Thymus (tissue), 11 donors: ENCODE measurements at regions not wholly inside any gene's neighbourhood (a gene's known extent, or its start where the extent isn't known, plus 50 kb on each side); places are given as distances from the start of the nearest gene placed in this dataset.
"Not testable (repeated sequence)": the region's sequence is repeated elsewhere in the genome, so short reads cannot be mapped to it uniquely, and the experiment has no call there.

Experiments used
- DNase-seq, 9 donors: peaks; one replicate each; pipeline ENCODE4 v3.0.0-alpha.2; 2013; ENCODE audit warnings: low spot score in 9 of 9, low read depth in 6 of 9, missing footprints in 1 of 9
- H3K27ac ChIP-seq, 2 donors: one replicate each; pipeline ENCODE4 v1.5.1; 2013; ENCODE audit warnings: control low read depth in 1 of 2, low read depth in 1 of 2, low read length in 1 of 2, mild to moderate bottlenecking in 1 of 2, moderate library complexity in 1 of 2
- H3K27me3 ChIP-seq, 2 donors: one replicate each; pipeline ENCODE4 v1.5.1; 2013; ENCODE audit warnings: low read length in 1 of 2; ENCODE audit not compliant: control insufficient read depth in 2 of 2, insufficient read depth in 1 of 2
- H3K36me3 ChIP-seq, 2 donors: one replicate each; pipeline ENCODE4 v1.5.1; 2013; ENCODE audit warnings: low read length in 1 of 2, mild to moderate bottlenecking in 1 of 2, moderate library complexity in 1 of 2; ENCODE audit not compliant: control insufficient read depth in 2 of 2, insufficient read depth in 2 of 2
- H3K4me1 ChIP-seq, 2 donors: one replicate each; pipeline ENCODE4 v1.5.1; 2013; ENCODE audit warnings: low read length in 2 of 2; ENCODE audit not compliant: control insufficient read depth in 2 of 2, insufficient read depth in 2 of 2
- H3K4me3 ChIP-seq, 2 donors: one replicate each; pipeline ENCODE4 v1.5.1; 2013; ENCODE audit warnings: low read length in 2 of 2, control low read depth in 1 of 2, mild to moderate bottlenecking in 1 of 2
- H3K9me3 ChIP-seq, 2 donors: one replicate each; pipeline ENCODE4 v1.5.1; 2013; ENCODE audit warnings: low read length in 1 of 2, mild to moderate bottlenecking in 1 of 2; ENCODE audit not compliant: control insufficient read depth in 2 of 2, insufficient read depth in 1 of 2
- WGBS: extraction: QIAGEN DNeasy Blood & Tissue Kit; methylation state at CpG from one replicate; pipeline ENCODE4 v1.1.7; 2013; 5-methylcytosine and 5-hydroxymethylcytosine counted together
- donor health status: healthy.

DNA sequence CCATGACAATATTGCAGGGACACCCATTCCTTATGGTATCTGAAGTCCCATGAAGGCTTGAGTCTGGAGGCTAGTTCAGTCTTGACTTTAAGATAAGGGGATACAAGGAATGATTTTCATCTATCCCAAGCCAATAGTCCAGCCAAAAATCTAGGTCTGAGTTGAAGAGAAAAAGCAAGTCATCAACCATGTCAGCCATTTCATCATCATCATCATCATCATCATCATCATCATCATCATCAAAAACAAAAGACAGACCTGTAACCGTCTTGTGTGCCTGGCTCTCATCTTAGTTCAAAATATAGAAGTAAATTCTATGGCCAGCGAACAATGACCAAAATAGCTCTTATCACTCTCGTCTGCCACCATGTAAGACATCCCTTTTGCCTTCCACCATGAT, 59.5 kb upstream of the FAM90A26 start:
- not testable (repeated sequence) for DNase-seq, H3K27me3 ChIP-seq, H3K4me1 ChIP-seq, H3K36me3 ChIP-seq, H3K4me3 ChIP-seq, H3K27ac ChIP-seq, H3K9me3 ChIP-seq
- WGBS: 84% methylated on average over 3 of the region's 3 CpGs

GRCh38 chr4:9103148-9103524, 67.1 kb upstream of the FAM90A26 start:
- 50% methylated on average over 6 of the region's 6 CpGs for WGBS
- H3K9me3 ChIP-seq, H3K36me3 ChIP-seq, H3K27me3 ChIP-seq, DNase-seq, H3K4me3 ChIP-seq, H3K4me1 ChIP-seq: not testable (repeated sequence)
- peak overlapping the region in 1 of 2 donors; percentile 64 for H3K27ac ChIP-seq

DNA sequence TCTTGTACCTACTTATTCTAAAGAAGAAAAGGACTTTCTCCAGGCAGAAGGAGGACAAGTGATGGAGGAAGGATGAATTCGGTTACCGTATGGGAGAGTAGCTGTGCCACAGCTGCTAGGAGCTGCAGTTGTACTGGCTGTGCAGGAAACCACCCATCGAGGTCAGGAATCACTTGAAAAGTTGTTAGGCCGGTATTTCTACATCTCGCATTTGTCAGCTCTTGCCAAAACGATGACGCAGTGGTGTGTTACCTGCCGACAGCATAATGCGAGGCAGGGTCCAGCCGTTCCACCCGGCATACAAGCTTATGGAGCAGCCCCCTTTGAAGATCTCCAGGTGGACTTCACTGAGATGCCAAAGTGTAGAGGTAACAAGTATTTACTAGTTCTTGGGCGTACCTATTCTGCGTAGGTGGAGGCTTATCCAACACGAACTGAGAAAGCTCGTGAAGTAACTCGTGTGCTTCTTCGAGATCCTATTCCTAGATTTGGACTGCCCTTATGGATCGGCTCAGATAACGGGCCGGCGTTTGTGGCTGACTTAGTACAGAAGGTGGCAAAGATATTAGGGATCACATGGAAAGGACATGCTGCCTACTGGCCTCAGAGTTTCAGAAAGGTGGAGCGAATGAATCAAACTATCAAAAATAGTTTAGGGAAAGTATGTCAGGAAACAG, 67.6 kb upstream of the FAM90A26 start:
- DNase-seq: peak in 1 of 9 donors; percentile 3
- not testable (repeated sequence) for H3K36me3 ChIP-seq, H3K9me3 ChIP-seq, H3K4me1 ChIP-seq, H3K4me3 ChIP-seq, H3K27me3 ChIP-seq
- peak overlapping the region; percentile 19 to 64 for H3K27ac ChIP-seq
- WGBS: 93% methylated on average over 22 of the region's 22 CpGs

DNA sequence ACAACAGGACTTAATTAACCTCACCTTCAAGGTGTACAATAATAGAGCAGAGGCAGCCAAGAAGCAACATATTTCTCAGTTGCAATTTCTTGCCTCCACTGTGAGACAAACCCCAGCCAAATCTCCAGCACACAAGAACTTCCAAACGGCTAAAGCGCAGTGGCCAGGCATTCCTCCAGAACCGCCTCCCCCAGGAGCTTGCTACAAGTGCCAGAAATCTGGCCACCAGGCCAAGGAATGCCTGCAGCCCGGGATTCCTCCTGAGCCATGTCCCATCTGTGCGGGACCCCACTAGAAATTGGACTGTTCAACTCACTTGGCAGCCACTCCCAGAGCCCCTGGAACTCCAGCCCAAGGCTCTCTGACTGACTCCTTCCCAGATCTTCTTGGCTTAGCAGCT, 73.9 kb upstream of the FAM90A26 start:
- WGBS: 91% methylated on average over 5 of the region's 5 CpGs
- not testable (repeated sequence) for H3K4me1 ChIP-seq, H3K27me3 ChIP-seq

GRCh38 chr4:9078796-9079195, 91.4 kb upstream of the FAM90A26 start:
- H3K9me3 ChIP-seq, H3K4me3 ChIP-seq, H3K36me3 ChIP-seq, H3K27ac ChIP-seq, DNase-seq, H3K4me1 ChIP-seq, H3K27me3 ChIP-seq: not testable (repeated sequence)
- 95% methylated on average over 14 of the region's 15 CpGs for WGBS

More for the DNA sequence above, 73.9 kb upstream of the FAM90A26 start:
- not testable (repeated sequence) for DNase-seq, H3K4me3 ChIP-seq, H3K27ac ChIP-seq, H3K36me3 ChIP-seq, H3K9me3 ChIP-seq

DNA sequence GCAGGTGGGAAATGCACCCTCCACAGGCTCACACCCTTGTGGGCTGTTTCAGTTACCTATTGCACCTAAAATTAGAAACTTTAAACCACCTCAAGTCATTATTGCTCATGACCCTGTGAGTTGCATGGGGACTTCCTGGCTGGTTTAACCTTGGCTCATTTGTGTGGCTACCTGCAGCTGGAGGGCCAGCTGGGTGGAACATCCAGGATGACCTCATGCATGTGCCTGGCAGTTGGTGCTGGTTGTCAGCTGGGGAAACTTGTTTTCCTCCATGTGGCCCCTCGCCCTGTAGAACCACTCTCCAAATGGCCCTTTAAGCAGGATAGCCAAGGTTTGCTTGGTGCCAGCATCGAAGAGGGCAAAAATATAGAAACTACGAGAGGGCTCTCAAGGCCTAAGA, 93.2 kb upstream of the FAM90A26 start:
- H3K27ac ChIP-seq, H3K4me3 ChIP-seq, H3K4me1 ChIP-seq, DNase-seq, H3K9me3 ChIP-seq, H3K36me3 ChIP-seq, H3K27me3 ChIP-seq: not testable (repeated sequence)
- WGBS: 65% methylated on average over 3 of the region's 3 CpGs

DNA sequence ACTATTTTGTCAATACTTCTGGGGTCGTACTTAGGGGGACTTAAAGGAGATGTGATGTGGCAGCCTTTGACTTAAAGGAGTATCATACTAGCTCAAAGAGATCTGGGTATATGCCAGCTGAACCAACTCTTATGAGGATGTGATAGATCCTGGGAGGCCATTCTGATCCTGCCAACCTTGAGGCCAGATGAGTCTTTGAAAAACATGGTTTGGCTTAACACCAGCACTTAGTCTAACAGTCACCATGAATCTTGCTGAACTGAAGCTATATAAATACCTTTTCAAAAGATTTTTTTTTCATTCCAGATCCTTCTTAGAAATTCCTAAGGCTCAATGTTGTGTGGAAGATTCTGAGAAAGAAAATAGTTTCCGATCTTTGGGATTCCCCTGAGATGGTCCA, 93.7 kb upstream of the FAM90A26 start:
- not testable (repeated sequence) for DNase-seq, H3K4me3 ChIP-seq, H3K27me3 ChIP-seq, H3K9me3 ChIP-seq, H3K27ac ChIP-seq, H3K4me1 ChIP-seq, H3K36me3 ChIP-seq
- 93% methylated on average over 2 of the region's 2 CpGs for WGBS

- H3K9me3 ChIP-seq, DNase-seq, H3K4me3 ChIP-seq, H3K27me3 ChIP-seq, H3K4me1 ChIP-seq, H3K36me3 ChIP-seq: not testable (repeated sequence)
- 79% methylated on average over 6 of the region's 6 CpGs for whole genome bisulfite sequencing
- peak overlapping the region in 1 of 2 donors; percentile 55 for H3K27ac ChIP-seq
These were observed 96.8 kb upstream of the FAM90A26 start for GRCh38 chr4:9073371-9073770.

DNA sequence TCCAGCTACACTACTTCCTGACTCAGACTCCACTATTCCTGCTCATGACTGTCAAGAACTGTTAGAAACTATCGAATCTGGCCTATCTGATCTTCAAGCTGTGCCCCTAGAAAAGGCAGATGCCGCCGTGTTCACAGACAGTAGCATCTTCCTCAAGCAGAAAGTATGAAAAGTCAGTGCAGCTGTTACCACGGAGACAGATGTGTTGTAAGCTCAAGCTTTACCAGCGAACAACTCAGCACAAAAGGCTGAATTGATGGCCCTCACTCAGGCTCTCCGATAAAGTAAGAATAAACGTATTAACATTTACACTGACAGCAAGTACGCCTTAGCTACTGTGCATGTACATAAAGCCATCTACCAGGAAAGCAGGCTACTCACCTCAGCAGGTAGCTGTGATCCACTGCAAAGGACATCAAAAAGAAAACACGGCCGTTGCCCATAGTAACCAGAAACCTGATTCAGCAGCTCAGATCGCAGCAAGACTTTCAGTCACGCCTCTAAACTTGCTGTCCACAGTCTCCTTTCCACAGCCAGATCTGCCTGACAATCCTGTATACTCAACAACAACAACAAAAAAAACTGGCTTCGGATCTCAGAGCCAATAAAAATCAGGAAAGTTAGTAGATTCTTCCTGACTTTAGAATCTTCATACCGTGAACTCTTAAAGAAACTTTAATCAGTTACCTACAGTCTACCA, 97.5 kb upstream of the FAM90A26 start:
- H3K36me3 ChIP-seq, H3K27me3 ChIP-seq, H3K4me1 ChIP-seq, H3K4me3 ChIP-seq, H3K9me3 ChIP-seq: not testable (repeated sequence)
- peak in 1 of 9 donors; percentile 3 for DNase-seq
- H3K27ac ChIP-seq: peak overlapping the region in 1 of 2 donors; percentile 55
- 78% methylated on average over 10 of the region's 14 CpGs for WGBS
